Activated CD4-positive, alpha-beta T cell treated with anti-CD3 and anti-CD28 coated beads for 1 hour (primary cell): ENCODE measurements at regions not wholly inside any gene's neighbourhood (a gene's known extent, or its start where the extent isn't known, plus 50 kb on each side); places are given as distances from the start of the nearest gene placed in this dataset.

Experiments used
- DNase-seq: peaks from one replicate; pipeline ENCODE4 v3.0.0-alpha.2; 2020

- no peak for DNase-seq
Measured at GRCh38 chr7:121447243-121447910, 51.3 kb upstream of the FAM3C start.

- no peak for DNase-seq
Measured at GRCh38 chr7:121446526-121446925, 50.4 kb upstream of the FAM3C start.
